ENCODE measurements at regions not wholly inside any gene's neighbourhood (a gene's known extent, or its start where the extent isn't known, plus 50 kb on each side); places are given as distances from the start of the nearest gene placed in this dataset.

DNA sequence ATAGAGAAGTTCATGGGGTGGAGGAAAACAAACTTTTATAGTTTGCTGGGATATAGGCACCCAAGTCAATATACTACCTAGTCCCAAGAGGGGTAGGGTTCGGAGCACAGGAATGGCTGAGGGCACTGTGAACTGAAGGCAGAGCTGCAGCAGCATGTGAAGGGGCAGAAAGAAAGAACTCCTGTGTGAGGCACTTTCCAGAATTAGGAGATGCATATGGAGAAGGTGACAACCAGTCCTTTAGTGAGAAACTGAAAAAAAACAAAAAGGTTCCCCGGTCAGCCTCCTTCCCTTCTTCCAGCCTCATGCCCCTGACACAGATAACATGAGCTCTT is 429.1 kb downstream of the DSC3 start:
- TF ChIP-seq, protein P1, sequence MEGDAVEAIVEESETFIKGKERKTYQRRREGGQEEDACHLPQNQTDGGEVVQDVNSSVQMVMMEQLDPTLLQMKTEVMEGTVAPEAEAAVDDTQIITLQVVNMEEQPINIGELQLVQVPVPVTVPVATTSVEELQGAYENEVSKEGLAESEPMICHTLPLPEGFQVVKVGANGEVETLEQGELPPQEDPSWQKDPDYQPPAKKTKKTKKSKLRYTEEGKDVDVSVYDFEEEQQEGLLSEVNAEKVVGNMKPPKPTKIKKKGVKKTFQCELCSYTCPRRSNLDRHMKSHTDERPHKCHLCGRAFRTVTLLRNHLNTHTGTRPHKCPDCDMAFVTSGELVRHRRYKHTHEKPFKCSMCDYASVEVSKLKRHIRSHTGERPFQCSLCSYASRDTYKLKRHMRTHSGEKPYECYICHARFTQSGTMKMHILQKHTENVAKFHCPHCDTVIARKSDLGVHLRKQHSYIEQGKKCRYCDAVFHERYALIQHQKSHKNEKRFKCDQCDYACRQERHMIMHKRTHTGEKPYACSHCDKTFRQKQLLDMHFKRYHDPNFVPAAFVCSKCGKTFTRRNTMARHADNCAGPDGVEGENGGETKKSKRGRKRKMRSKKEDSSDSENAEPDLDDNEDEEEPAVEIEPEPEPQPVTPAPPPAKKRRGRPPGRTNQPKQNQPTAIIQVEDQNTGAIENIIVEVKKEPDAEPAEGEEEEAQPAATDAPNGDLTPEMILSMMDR (IDR thresholded peaks at IDR 0.05; ENCODE audit: borderline replicate concordance, extremely low read depth, low read length, poor library complexity, severe bottlenecking) = no peak
- TF ChIP-seq EZH2 (IDR thresholded peaks at IDR 0.05; ENCODE audit: borderline replicate concordance, low read depth, low read length, severe bottlenecking) = no peak
